Endothelial cell of umbilical vein (primary cell): ENCODE measurements at regions not wholly inside any gene's neighbourhood (a gene's known extent, or its start where the extent isn't known, plus 50 kb on each side); places are given as distances from the start of the nearest gene placed in this dataset.

Experiments
- BruUV-seq: library from RNA; stranded (reverse); fragments of 400-500 nt; replicated peaks from 2 replicates; lab custom pipeline; 2021; lab: Mats Ljungman, UMichigan
- CTCF ChIA-PET: fragments of 300-600, 350-600 bp; sonication (Branson Sonifier 250); formaldehyde crosslinking; loops from one replicate; lab custom pipeline; 2021; ENCODE audit warnings: antibody characterized with exemption, inconsistent platforms; lab: Charles Lee
- POLR2A ChIA-PET: fragments of 300-600, 350-600 bp; sonication (Branson Sonifier 250); formaldehyde crosslinking; loops from one replicate; lab custom pipeline; 2021; ENCODE audit warnings: antibody characterized with exemption, inconsistent platforms; lab: Charles Lee
- DNase-seq: peaks from one replicate; pipeline ENCODE4 v3.0.0-alpha.2; 2011; ENCODE audit warnings: low read depth, low spot score
- FAIRE-seq: peaks from 2 replicates; lab custom pipeline; 2011; peaks lifted over from hg19 to GRCh38; lab: Jason Lieb, UNC
- H2AFZ ChIP-seq: 2 replicates; pipeline ENCODE4 v1.6.0; 2012; ENCODE audit warnings: low read depth, low read length, control low read depth, inconsistent platforms
- H3K27ac ChIP-seq: 2 replicates; pipeline ENCODE4 v1.5.1; 2011; ENCODE audit warnings: low read depth, mild to moderate bottlenecking, control low read depth, low read length, moderate library complexity; ENCODE audit not compliant: insufficient read depth
- H3K27me3 ChIP-seq, 2 experiments: 2 replicates each; pipeline versions ENCODE4 v1.6.0 to v1.6.1; 2011; ENCODE audit warnings: low read length in 2 of 2, mixed read lengths in 1 of 2; ENCODE audit not compliant: control insufficient read depth in 2 of 2, insufficient read depth in 2 of 2
- H3K36me3 ChIP-seq, 2 experiments: 2 replicates in 1 of 2; 3 replicates in 1 of 2; pipeline ENCODE4 v1.5.1; 2011; ENCODE audit warnings: low read length in 2 of 2, mild to moderate bottlenecking in 1 of 2, moderate library complexity in 1 of 2; ENCODE audit not compliant: control insufficient read depth in 2 of 2, insufficient read depth in 2 of 2; ENCODE audit errors: extremely low read depth in 1 of 2
- H3K4me1 ChIP-seq: 3 replicates; pipeline ENCODE4 v1.5.1; 2011; ENCODE audit warnings: mild to moderate bottlenecking, low read length; ENCODE audit not compliant: control insufficient read depth, insufficient read depth; ENCODE audit errors: extremely low read depth
- H3K4me2 ChIP-seq: 2 replicates; pipeline ENCODE4 v1.6.1; 2011; ENCODE audit warnings: low read length, control low read depth, mixed read lengths; ENCODE audit not compliant: insufficient read depth
- H3K4me3 ChIP-seq, 3 experiments: fragments of 200-600 bp in 1 of 3; sonication (generic), shearing (Covaris generic) in 1 of 3; replicated peaks in 1 of 3; 2 replicates each; pipeline ENCODE4 v1.5.1; 2011 to 2016; ENCODE audit warnings: control low read depth in 3 of 3, low read length in 3 of 3, mild to moderate bottlenecking in 2 of 3, inconsistent platforms in 1 of 3, low read depth in 1 of 3, moderate library complexity in 1 of 3; ENCODE audit not compliant: insufficient read depth in 1 of 3
- H3K79me2 ChIP-seq: 2 replicates; pipeline ENCODE4 v1.6.0; 2012; ENCODE audit warnings: low read length, inconsistent platforms; ENCODE audit not compliant: control insufficient read depth, insufficient read depth
- H3K9ac ChIP-seq: replicated peaks from 2 replicates; pipeline ENCODE3; 2011; ENCODE audit warnings: low read length, control low read depth; ENCODE audit not compliant: insufficient read depth; ENCODE audit errors: extremely low read depth
- H3K9me1 ChIP-seq: replicated peaks from 3 replicates; pipeline ENCODE4 v1.6.0; 2011; ENCODE audit warnings: mild to moderate bottlenecking, low read length; ENCODE audit not compliant: control insufficient read depth, insufficient read depth; ENCODE audit errors: extremely low read depth
- H3K9me3 ChIP-seq: replicated peaks from 2 replicates; pipeline ENCODE4 v1.5.1; 2012; ENCODE audit warnings: low read length, inconsistent platforms; ENCODE audit not compliant: control insufficient read depth, insufficient read depth
- H4K20me1 ChIP-seq: replicated peaks from 2 replicates; pipeline ENCODE3; 2011; ENCODE audit warnings: mild to moderate bottlenecking, low read length; ENCODE audit not compliant: control insufficient read depth, insufficient read depth; ENCODE audit errors: extremely low read depth
- EZH2 ChIP-seq: IDR thresholded peaks from 2 replicates; pipeline ENCODE4 v1.6.1; 2012; ENCODE audit warnings: borderline replicate concordance, low read depth, mild to moderate bottlenecking, moderate library complexity, low read length, inconsistent platforms; ENCODE audit not compliant: severe bottlenecking
- FOS ChIP-seq: IDR thresholded peaks from 2 replicates; pipeline ENCODE4 v1.6.1; 2011; ENCODE audit warnings: mild to moderate bottlenecking, low read length, moderate library complexity, borderline replicate concordance; ENCODE audit not compliant: insufficient read depth
- GATA2 ChIP-seq: IDR thresholded peaks from 2 replicates; pipeline ENCODE4 v1.7.0; 2011; ENCODE audit warnings: low read depth, mild to moderate bottlenecking, moderate library complexity, mixed read lengths, low read length; ENCODE audit not compliant: insufficient read length, insufficient read depth
- JUN ChIP-seq: IDR thresholded peaks from 2 replicates; pipeline ENCODE4 v1.6.1; 2011; ENCODE audit warnings: borderline replicate concordance, low read depth; ENCODE audit not compliant: insufficient read length, insufficient read depth
- MAX ChIP-seq: IDR thresholded peaks from 2 replicates; pipeline ENCODE4 v1.6.1; 2011; ENCODE audit not compliant: insufficient read depth, insufficient read length
- MYC ChIP-seq: IDR thresholded peaks from one replicate; pipeline ENCODE4 v1.6.1; 2011; ENCODE audit warnings: mild to moderate bottlenecking, low read depth, low read length
- POLR2A ChIP-seq: IDR thresholded peaks from 2 replicates; pipeline ENCODE4 v1.6.1; 2012; ENCODE audit warnings: low read depth, mild to moderate bottlenecking, control low read depth, low read length
- POLR2AphosphoS5 ChIP-seq: IDR thresholded peaks from 2 replicates; pipeline ENCODE4 v1.6.1; 2012; ENCODE audit warnings: low read depth, mild to moderate bottlenecking, control low read depth, low read length, moderate library complexity; ENCODE audit not compliant: insufficient read depth
- dilution Hi-C: fragments of 300-500 bp; cut with MboI; formaldehyde crosslinking; loops from one replicate; pipeline ENCODE4 v1.15.0; 2019; ENCODE audit warnings: low sequenced_read_pairs; ENCODE audit not compliant: extremely low pct_ligation_motif_present
- intact Hi-C: fragments of 100-400 bp; cut with micrococcal nuclease; formaldehyde crosslinking; loops from one replicate; pipeline ENCODE4 v1.10.0; 2022
- TF ChIP-seq, protein P1 (sequence below), 2 donors: IDR thresholded peaks; 1 replicate in 1 of 2; 2 replicates in 1 of 2; pipeline ENCODE4 v1.5.1; 2011; ENCODE audit warnings: low read length in 2 of 2, mild to moderate bottlenecking in 2 of 2, moderate library complexity in 2 of 2, control low read depth in 1 of 2, inconsistent platforms in 1 of 2, low read depth in 1 of 2; ENCODE audit not compliant: insufficient read depth in 1 of 2; ENCODE audit errors: extremely low read depth in 1 of 2

DNA sequence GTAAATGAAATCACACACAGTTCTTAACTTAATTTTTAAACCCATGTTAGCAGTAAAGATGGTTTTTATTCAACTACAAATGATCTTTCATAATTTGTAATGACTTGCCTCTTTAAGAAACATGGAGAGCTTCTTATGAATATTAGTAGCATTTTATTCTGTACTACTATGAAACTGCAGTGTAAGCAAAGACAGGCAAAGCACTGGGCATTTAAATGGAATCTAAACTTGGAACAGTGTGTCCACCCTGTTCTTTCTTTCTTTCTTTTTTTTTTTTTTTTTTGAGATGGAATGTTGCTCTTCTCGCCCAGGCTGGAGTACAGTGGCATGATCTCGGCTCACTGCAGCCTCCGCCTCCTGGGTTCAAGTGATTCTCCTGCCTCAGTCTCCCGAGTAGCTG, 740.4 kb upstream of the IGFBP3 start:
- no peaks in the 10 kb centered on the region for H3K79me2 ChIP-seq
- no peaks in the 10 kb centered on the region for H3K9me3 ChIP-seq
- TF ChIP-seq POLR2A (no peak), GATA2 (no peak), MAX (no peak), MYC (no peak), JUN (no peak), POLR2AphosphoS5 (no peak), FOS (no peak), EZH2 (no peak)
- TF ChIP-seq, protein P1, sequence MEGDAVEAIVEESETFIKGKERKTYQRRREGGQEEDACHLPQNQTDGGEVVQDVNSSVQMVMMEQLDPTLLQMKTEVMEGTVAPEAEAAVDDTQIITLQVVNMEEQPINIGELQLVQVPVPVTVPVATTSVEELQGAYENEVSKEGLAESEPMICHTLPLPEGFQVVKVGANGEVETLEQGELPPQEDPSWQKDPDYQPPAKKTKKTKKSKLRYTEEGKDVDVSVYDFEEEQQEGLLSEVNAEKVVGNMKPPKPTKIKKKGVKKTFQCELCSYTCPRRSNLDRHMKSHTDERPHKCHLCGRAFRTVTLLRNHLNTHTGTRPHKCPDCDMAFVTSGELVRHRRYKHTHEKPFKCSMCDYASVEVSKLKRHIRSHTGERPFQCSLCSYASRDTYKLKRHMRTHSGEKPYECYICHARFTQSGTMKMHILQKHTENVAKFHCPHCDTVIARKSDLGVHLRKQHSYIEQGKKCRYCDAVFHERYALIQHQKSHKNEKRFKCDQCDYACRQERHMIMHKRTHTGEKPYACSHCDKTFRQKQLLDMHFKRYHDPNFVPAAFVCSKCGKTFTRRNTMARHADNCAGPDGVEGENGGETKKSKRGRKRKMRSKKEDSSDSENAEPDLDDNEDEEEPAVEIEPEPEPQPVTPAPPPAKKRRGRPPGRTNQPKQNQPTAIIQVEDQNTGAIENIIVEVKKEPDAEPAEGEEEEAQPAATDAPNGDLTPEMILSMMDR (IDR thresholded peaks at IDR 0.05; ENCODE audit: extremely low read depth in 1 of 2, insufficient read depth in 1 of 2, low read depth in 1 of 2, low read length in 2 of 2): no peak
- no peaks in the 10 kb centered on the region for H4K20me1 ChIP-seq
- DNase-seq (no peak), FAIRE-seq (no peak)
- no peak overlapping the region for H3K4me2 ChIP-seq
- no peaks in the 10 kb centered on the region for H3K4me1 ChIP-seq
- no peaks in the 10 kb centered on the region for H3K36me3 ChIP-seq
- intact Hi-C loops: no loop called here
- H3K4me3 ChIP-seq: no peak overlapping the region
- no peak overlapping the region for H2AFZ ChIP-seq
- H3K27ac ChIP-seq: no peak overlapping the region
- dilution Hi-C loops: no loop called here
- no peak overlapping the region for H3K9ac ChIP-seq
- ChIA-PET CTCF (no interaction called here), POLR2A (interaction anchor here (0.7 kb wide), 1 partner anchor 55 kb away, joined by 7 read pairs; no protein-coding TSS in a partner anchor)
- H3K9me1 ChIP-seq: no peaks in the 10 kb centered on the region
- BruUV-seq: no TSS peak
- no peaks in the 10 kb centered on the region for H3K27me3 ChIP-seq
